Skeletal muscle cell (primary cell): ENCODE measurements at regions not wholly inside any gene's neighbourhood (a gene's known extent, or its start where the extent isn't known, plus 50 kb on each side); places are given as distances from the start of the nearest gene placed in this dataset.
"Not testable (repeated sequence)": the region's sequence is repeated elsewhere in the genome, so short reads cannot be mapped to it uniquely, and the experiment has no call there.

Experiments
- DNase-seq: peaks from one replicate; pipeline ENCODE4 v3.0.0-alpha.2; 2010; ENCODE audit warnings: low read depth
- H3K4me3 ChIP-seq: 2 replicates; pipeline ENCODE4 v1.5.1; 2011; ENCODE audit warnings: low read depth, mild to moderate bottlenecking, control low read depth, low read length, moderate library complexity

DNA sequence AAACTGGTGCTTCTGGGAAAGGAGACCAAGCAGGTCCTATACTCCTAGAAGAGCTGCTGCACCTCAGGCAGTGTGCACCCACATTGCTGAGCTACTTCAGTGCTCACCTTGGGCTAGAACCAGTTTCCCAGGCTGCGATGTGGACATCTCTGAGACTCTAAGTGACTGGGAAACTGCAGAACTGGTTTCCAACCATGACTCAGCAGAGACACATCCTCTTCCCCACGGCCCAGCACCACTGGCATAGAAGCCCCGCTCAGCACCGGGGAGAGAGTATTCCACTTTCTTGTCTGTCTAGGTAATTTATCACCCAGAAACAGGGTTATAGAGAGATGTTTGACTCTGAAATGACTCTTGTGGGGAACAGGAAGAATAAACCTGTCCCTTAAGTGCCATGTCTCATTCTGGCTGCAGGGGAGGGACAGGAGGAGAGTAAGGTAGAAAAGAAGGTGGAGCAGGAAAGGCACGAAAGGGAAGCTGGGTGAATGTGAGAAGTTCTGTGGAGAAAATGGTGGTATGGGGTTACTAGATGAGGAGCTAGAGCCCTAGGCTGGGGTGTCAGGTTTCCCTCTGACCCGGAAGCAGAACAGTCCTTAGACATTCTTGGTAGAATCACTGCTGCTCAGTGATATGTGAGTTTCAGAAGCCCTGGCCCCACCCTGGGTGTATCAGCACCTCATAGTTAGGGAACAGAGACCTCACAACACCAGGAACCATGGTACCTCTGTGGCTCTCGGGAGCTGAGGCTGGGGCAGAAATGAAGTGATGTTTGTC, 340.4 kb upstream of the NCAM1 start:
- H3K4me3 ChIP-seq: no peak overlapping the region
- DNase-seq: no peak

DNA sequence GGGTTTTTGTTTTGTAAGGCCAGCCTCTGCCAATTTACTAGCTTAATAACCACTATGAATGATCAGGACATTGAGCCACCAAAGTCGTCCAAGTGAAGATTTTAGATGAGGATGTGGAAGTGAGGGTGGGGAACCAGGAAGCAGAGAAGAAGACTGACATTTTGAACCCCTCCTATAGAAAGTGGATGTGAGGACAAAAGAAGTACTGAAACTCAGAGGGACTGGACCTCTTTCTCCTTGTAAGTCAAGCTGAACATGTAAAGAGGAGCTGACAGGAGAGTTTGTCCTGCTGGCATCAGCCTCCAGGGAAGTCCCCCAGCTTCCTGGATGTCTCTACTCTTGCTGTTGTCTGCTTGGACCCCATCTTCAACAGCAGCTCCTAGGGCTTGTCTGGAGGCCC, 338.2 kb upstream of the NCAM1 start:
- no peak overlapping the region for H3K4me3 ChIP-seq
- no peak for DNase-seq

DNA sequence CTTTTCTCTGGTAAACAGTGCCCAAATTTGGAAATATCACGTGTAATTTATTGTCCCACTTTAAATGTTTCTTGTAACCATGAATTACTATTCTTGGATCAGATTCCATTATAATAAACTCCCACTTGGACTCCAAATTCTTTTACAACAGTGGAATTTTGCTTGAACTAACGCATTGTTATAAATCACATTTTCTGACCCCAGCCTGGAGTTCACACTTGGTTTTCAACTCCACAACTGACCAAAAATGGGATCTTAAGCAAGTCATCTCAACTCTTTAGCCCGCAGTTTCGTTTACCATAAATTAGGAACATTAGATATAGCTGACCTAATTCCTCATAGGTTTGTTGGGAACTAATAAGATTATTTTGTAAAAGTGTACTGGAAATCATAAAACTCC, 336.8 kb upstream of the NCAM1 start:
- DNase-seq: no peak

DNA sequence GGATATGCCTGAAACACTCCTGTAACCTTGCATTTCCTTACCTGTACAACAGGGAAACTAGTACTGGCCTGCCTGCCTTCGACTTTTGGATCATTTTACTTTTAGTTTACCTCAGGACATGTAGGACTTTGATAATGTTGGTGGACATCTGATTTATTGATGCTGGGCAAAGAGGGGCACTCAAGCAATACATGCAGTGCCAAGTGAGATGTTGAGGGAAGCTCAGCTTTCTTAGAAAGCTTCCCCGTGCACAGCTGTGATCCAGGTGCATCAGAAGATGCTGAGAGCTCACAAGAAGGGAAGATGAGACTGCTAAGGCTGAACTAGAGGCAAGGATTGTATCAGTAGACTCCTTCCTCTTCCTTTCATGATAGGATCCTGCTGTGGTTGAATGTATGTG, 336.2 kb upstream of the NCAM1 start:
- not testable (repeated sequence) for H3K4me3 ChIP-seq, DNase-seq

More for the DNA sequence above, 336.8 kb upstream of the NCAM1 start:
- no peak overlapping the region for H3K4me3 ChIP-seq

DNA sequence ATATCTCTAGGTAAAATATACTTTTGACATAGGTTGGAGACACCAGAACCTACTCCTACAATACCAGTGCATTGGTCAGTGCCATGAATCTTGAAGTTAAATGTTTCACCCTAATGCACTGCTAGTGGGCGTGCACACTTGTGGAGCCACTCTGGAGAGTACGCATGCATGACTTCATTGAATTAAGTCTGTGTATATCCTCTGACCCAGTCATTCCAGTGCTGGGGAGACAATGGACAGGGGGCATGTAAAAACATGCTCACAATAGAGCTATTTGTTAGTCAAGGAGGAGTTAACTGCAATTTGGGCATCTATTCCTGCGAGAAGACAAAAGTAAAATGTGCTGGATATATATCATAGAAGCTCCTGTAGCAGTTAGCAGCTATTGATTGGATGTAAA, 335.4 kb upstream of the NCAM1 start:
- no peak for DNase-seq
- H3K4me3 ChIP-seq: no peak overlapping the region

DNA sequence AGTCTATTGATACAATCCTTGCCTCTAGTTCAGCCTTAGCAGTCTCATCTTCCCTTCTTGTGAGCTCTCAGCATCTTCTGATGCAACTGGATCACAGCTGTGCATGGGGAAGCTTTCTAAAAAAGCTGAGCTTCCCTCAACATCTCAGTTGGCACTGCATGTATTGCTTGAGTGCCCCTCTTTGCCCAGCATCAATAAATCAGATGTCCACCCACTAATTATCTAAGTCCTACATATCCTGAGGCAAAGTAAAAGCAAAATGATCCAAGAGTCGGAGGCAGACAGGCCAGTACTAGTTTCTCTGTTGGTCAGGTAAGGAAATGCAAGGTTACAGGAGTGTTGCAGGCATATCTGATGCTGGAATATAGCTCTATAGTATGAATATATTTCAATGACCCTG, 334.5 kb upstream of the NCAM1 start:
- no peak for DNase-seq
- no peak overlapping the region for H3K4me3 ChIP-seq

DNA sequence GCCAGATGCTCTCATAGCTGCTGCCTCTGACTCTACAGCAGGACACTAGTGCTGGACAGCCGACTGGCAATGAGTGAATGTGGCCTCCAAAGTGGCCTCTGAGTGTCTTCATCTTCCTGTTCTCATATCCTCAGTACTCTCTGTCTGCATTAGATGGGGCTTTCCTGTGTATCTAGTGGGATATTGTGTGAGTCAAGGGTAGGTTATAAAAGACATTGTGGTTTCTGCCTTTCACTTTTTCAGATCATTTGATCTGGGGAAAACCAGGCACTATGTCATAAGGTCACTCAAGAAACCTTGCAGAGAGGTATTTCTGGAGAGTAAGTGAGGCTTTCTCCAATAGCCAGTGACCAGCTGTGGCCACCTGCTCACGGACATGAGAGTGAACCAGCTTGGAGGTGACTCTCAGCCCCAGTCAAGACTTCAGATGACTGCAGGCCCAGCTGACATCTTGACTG, 333.6 kb upstream of the NCAM1 start:
- no peak for DNase-seq
- no peak overlapping the region for H3K4me3 ChIP-seq

DNA sequence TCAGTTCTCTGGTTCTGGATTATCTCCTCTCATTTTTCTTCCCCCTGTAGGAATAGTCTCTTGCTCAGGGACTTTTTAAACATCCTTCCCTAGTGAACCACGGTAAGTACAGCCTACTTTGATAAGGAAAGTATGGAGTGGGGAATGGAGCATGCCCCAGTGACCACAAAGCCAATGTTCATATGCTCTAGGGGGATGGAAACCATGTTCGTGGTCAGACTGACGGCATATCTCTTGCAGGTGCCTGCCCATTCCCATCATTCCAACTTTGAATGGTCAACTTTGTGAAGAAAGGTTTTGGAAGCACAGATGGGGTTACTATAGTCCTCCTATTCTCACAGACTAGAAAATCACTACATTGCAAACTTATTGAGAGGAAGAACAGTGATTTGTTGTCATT, 332.5 kb upstream of the NCAM1 start:
- no peak overlapping the region for H3K4me3 ChIP-seq
- DNase-seq: no peak

DNA sequence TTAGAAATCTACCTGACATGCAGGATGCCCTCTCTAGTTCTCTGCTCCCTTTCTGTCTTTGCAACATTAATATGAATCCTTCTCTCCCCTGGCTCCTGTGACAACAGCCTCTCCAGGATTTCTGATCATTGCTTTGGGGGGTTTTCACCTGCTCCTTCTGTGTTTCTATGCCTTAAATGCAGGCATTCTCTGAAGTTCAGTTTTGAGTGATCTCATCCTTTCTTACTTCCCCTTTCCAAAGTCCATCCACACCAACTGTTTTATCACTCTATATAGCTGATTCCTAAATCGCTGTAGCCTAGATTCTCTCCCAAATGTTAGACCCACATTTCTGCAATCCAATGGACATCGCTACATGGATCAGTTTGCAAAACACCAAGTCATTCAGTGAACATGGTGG, 330.7 kb upstream of the NCAM1 start:
- DNase-seq: no peak
- no peak overlapping the region for H3K4me3 ChIP-seq

DNA sequence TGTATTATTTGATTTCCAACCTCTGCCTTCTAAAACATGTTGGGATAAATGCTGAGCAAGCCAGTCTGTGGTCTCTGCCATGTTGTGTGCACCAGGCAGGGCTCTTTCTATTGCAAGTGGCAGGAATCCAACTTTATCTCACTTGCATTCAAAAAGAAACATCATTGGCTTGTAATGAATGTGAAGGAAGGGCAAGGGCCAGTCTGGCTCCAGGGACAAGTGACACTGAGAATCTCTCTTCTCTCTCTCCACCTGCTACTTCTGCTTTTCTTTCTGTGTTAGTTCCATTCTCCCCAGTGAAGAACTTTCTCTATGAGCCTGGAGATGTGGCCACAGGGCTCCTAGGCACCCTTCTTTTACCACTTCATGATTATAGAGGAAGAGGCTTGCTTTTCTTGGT, 329.9 kb upstream of the NCAM1 start:
- no peak for DNase-seq
- no peak overlapping the region for H3K4me3 ChIP-seq

DNA sequence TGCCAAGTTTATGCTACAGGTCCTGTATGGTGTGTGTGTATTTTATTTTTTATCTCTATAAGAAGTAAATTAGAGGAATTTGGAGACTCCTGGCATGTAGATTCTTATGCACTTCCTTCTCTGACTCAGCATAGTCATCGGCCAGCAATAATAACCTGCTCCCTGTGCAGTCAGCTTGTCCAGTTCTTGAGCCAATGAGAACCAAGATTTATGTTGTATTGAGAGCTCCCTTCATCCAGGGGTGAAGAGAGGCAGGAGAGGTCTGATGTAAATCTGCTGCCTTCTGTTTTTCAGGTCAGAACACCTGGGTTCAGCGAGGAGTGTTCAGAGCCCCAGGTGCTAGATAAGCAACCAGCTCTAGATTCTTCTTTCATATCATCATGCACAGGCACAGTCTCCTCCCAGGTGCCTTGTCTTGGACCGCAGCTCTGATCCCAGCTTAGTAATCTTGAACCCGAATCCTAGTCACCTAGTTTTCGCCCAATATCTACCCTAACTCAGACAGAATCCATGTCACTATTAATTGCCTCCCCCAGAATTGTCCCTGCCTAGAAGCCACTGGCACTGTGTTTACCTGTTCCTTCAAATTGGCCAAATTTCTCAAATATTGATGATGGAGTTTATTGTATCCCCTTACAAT, 328.2 kb upstream of the NCAM1 start:
- no peak for DNase-seq
- H3K4me3 ChIP-seq: no peak overlapping the region

DNA sequence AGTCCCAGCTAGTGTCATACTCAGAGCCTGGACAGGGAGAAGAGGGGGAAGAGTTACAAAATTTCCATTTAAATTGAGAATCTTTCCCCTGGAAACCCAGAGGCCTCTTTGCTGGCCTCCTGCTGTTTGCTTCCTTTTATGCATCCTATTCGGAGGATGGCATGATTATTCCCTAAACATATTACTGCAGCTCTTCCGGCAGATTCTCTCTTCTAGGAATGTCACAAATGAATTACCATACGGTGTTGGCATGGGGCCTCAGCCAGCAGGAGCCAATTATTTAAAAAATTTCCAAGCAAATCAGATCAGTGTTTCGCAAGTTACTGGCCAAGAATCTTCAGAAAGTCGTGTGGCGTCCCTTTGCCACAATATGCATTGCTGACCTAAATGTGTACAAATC, 326.7 kb upstream of the NCAM1 start:
- H3K4me3 ChIP-seq: no peak overlapping the region
- DNase-seq: no peak

DNA sequence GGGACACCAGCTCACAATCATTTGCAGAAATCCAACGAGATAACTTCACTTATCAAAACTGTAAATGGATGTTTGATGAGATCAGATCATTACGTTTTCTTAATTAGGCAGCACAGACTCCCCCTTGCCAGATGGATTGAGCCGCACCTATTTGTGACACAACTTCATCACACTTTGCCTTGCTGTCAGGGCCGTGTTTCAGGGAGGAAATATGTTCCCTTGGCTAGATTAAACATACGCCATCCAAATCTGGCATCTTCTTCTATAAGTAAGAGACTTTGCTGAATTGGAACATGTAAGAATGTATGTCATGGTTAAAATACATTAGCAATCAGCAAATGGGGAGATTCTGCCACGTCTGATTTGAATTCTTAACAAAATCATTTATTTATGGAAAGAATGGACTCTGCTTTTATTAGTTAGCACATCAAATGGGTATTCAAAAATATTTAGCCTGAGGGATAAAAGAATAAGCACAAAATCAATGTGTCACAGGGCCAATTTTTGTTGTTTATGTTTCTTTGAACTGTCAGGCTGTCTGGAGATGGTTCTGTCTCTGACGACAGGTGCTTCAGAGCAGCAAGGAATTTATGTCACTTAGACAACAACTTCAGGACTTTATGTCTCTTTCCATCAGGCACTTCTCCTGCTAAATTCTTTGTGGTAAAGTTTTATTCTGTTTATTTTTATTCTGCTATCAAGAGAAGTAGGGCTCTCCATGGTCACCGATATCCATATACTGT, 326.1 kb upstream of the NCAM1 start:
- no peak for DNase-seq
- no peak overlapping the region for H3K4me3 ChIP-seq

DNA sequence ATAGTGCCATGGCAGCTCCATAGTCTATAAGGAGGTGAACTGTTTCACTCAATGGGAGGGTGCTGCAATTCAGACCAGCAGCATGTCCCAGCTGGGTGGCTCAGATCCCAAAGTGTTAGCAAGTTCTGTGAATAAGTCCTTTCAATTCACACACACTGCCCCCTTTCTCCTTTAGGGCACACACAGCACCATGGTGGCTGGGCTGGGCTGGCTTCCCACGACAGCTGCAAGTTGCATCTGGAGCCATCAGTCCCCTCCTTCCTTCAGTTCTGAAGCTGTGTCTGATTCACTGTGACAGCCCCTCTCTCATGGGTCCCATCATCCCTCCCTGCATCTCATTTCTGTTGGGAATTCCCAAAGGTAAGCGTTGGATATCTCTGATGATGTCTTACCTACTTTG, 324.1 kb upstream of the NCAM1 start:
- H3K4me3 ChIP-seq: no peak overlapping the region
- DNase-seq: no peak

DNA sequence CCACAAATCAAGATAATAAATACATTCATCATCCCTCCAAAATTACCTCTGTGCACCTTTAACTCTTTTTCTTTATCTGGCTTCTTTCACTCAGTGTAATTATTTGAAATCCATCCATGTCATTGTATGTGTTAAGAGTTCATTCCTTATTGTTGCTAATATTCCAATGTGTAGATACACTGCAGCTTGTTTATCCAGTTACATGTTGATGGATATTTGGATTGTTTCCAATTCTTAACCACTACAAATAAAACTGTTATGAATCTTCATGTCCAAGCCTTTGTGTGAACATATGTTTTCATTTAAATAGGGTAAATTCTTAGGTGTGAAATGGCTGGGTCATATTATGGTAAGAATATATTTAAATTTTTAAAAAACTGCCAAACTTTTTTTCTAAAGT, 323.3 kb upstream of the NCAM1 start:
- DNase-seq: no peak
- H3K4me3 ChIP-seq: no peak overlapping the region

DNA sequence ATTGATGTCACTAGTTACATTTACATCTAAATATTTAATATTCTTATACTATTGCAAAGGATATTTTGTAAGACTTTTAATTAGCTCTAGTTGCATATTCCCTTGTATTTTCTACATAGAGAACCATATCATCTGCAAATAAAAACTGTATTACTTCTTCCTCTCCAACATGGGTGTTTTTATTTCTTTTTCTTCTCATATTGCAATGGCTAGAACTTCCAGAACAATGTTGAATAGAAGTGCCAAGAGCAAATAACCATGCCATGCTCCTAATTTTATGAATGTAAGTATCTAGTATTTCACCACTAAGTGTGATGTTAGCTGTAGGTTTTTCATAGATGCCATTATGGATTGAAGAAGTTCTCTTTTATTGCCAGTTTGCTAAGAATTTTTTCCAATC, 321.8 kb upstream of the NCAM1 start:
- H3K4me3 ChIP-seq: no peak overlapping the region
- DNase-seq: no peak

DNA sequence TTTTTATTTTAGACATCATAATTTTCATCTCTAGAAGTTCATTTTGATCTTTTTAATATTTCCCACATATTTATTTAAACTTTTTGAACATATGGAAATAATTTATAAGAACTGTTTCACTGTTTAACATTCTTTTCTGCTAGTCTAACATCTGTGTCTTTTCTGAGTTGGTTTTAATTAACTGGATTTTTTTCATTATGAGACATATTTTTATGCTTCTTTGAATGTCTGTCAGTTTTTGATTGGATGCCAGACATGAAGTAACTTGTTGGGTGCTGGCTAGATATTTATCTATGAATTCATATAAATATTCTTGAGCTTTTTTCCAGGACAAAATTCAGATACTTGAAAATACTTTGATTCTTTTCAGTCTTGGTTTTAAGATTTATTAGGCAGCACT, 317.8 kb upstream of the NCAM1 start:
- DNase-seq: no peak
- no peak overlapping the region for H3K4me3 ChIP-seq

DNA sequence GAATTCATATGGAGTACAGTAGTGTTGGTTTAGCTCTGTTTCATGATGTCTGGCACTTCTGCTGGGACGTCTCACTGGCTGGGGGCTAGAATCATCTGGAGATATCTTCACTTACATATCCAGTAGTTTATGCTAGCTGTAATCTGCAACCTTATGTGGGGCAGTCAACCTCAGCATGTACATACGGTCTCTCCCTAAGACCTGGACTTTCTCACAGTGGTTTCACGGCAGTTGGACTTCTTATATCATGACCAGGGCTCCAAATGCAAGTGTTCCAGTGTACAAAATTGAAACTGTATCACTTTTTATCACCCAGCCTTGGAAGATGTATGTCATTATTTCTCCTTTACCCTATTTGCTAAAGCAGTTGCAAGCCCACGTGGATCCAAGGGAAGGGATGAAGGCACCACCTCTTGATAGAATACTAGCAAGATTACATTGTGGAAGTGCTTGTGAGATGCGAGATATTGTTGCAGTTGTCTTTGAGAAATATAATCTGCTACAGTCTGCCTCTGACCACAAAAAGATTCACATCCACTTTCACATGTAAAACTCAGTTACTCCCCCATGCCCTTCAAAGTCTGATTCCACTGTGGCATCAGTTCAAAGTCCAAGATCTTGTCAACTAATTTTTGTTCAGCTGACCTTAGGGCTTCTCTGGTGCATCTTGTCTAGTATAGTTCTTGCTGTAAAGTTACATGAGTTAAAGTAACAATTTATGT, 316.6 kb upstream of the NCAM1 start:
- H3K4me3 ChIP-seq: no peak overlapping the region
- no peak for DNase-seq

DNA sequence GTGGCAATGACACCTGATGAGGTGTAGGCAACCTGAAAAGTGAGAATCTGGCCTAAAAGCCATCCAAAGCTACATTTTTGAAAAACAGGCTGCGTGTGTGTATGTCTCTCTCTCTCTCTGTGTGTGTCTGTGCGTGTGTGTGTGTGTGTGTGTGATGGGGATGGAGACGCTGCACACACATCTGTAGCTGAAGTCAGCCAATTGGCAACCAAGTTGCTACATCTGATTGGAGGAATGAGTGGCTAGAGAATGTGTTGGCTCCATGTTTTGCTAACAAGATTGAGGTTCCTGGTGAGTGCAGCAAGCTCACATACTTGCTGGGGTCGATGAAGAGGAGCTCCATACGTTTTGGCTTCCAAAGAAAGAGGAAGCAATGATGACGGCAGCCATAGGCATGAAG, 311.4 kb upstream of the NCAM1 start:
- no peak for DNase-seq
- H3K4me3 ChIP-seq: no peak overlapping the region

DNA sequence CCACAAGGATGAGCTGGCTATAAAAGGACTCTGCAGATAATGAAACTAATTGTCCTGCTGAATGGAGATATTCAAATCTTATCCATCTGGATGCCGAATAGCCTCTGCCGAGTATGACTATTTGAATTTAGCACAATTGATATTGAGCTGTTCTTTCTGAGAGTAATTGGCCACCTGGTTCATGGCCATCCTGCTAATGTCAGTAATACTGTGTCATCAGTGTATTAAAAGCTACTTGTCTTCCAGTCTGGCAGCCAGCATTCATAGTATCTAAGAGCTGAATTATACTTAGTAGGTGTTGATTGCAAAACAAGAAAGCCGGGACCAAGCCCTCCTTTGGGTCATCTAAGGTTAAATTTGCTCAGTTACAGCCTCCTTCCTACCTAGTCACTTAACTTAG, 310.7 kb upstream of the NCAM1 start:
- H3K4me3 ChIP-seq: no peak overlapping the region
- no peak for DNase-seq
